Calu3 (cell line): ENCODE measurements at regions not wholly inside any gene's neighbourhood (a gene's known extent, or its start where the extent isn't known, plus 50 kb on each side); places are given as distances from the start of the nearest gene placed in this dataset.

Source experiments
- BruUV-seq: library from RNA; stranded (reverse); fragments of 400-500 nt; replicated peaks from 2 replicates; lab custom pipeline; 2021; lab: Mats Ljungman, UMichigan
- CTCF ChIA-PET: fragments of 300-600 bp; sonication (Branson Sonifier 250); formaldehyde crosslinking; loops from one replicate; lab custom pipeline; 2022; ENCODE audit warnings: antibody characterized with exemption; lab: Charles Lee
- DNase-seq: peaks from one replicate; pipeline ENCODE4 v3.0.0; 2022
- H3K27ac Mint-ChIP-seq: one replicate; pipeline ENCODE4 v1.8.0; 2022; ENCODE audit warnings: mixed read lengths; ENCODE audit not compliant: unreplicated experiment
- H3K27me3 Mint-ChIP-seq: one replicate; pipeline ENCODE4 v1.8.0; 2022; ENCODE audit warnings: mixed read lengths; ENCODE audit not compliant: unreplicated experiment
- H3K36me3 Mint-ChIP-seq: one replicate; pipeline ENCODE4 v1.8.0; 2022; ENCODE audit warnings: mild to moderate bottlenecking, moderate library complexity, mixed read lengths; ENCODE audit not compliant: insufficient read depth, unreplicated experiment
- H3K4me1 Mint-ChIP-seq: one replicate; pipeline ENCODE4 v1.8.0; 2022; ENCODE audit warnings: mild to moderate bottlenecking, low read depth, mixed read lengths; ENCODE audit not compliant: unreplicated experiment
- H3K4me3 Mint-ChIP-seq: one replicate; pipeline ENCODE4 v1.8.0; 2022; ENCODE audit warnings: mild to moderate bottlenecking, low read depth, moderate library complexity, mixed read lengths; ENCODE audit not compliant: unreplicated experiment
- H3K9me3 Mint-ChIP-seq: one replicate; pipeline ENCODE4 v1.8.0; 2022; ENCODE audit warnings: low read depth, mixed read lengths; ENCODE audit not compliant: unreplicated experiment
- intact Hi-C: fragments of 100-400 bp; cut with micrococcal nuclease; formaldehyde crosslinking; loops from one replicate; pipeline ENCODE4 v1.10.0; 2022; ENCODE audit not compliant: unreplicated experiment
- TF ChIP-seq, protein P1 (sequence below): fragments of 200-600 bp; IDR thresholded peaks from one replicate; pipeline ENCODE4 v1.8.0; 2022; ENCODE audit warnings: antibody characterized with exemption; ENCODE audit not compliant: unreplicated experiment

DNA sequence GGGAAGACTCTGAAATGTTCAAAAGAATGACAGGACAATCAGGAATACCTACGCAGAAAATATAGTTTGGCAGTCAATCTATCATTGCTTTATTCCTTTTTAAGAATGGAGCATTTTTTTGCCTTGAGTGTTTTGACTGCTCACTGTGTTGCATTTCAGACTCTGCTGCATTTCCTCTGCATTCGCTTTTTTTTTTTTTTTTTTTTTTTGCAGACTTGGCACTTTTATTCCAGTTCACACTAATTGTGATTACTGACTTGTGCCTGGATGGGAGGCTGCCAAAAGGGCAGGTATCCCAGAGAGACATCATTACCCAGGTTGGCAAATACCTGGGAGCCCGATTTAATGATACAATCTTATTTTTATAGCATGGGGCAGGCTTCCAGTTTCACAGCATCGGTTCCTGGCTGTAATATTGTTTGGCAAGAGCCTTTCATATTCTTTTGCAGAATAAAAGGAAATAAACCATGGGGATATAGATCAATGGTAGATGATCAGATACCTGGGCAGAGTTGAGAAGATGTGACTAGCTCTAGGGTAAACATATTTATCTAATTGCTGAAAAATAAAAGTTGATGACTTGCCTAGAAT is 1132.6 kb downstream of the MAT2B start:
- DNase-seq = no peak
- no peak overlapping the region for H3K27ac Mint-ChIP-seq
- H3K36me3 Mint-ChIP-seq = no peaks in the 10 kb centered on the region
- BruUV-seq = no TSS peak
- no peaks in the 10 kb centered on the region for H3K4me1 Mint-ChIP-seq
- no peaks in the 10 kb centered on the region for H3K9me3 Mint-ChIP-seq
- no peak overlapping the region for H3K4me3 Mint-ChIP-seq
- H3K27me3 Mint-ChIP-seq = no peaks in the 10 kb centered on the region
- intact Hi-C loops = no loop called here
- TF ChIP-seq, protein P1, sequence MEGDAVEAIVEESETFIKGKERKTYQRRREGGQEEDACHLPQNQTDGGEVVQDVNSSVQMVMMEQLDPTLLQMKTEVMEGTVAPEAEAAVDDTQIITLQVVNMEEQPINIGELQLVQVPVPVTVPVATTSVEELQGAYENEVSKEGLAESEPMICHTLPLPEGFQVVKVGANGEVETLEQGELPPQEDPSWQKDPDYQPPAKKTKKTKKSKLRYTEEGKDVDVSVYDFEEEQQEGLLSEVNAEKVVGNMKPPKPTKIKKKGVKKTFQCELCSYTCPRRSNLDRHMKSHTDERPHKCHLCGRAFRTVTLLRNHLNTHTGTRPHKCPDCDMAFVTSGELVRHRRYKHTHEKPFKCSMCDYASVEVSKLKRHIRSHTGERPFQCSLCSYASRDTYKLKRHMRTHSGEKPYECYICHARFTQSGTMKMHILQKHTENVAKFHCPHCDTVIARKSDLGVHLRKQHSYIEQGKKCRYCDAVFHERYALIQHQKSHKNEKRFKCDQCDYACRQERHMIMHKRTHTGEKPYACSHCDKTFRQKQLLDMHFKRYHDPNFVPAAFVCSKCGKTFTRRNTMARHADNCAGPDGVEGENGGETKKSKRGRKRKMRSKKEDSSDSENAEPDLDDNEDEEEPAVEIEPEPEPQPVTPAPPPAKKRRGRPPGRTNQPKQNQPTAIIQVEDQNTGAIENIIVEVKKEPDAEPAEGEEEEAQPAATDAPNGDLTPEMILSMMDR = no peak
- CTCF ChIA-PET = no interaction called here

DNA sequence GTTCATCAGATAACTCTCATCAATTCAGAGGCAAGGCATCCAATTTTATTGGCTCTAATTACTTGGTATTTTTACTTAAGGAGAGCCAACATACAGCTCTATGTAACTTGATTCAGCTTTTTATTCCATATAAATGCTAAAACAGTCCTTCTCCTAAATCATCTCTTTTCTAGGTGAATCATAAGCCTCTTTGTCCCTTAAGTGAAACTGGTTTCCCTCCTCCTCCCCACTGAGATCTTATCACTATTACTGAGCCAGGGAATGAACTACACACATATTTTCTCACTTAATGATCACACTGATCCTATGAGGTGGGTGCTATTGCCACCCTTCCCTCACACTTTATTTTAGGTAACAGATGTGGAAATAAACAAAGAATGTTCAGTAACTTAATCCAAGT is 1143.8 kb downstream of the MAT2B start:
- Mint-ChIP-seq H3K9me3 (peaks cover 10% of the 10 kb centered on the region), H3K4me3 (no peak overlapping the region), H3K27me3 (no peaks in the 10 kb centered on the region), H3K36me3 (no peaks in the 10 kb centered on the region), H3K27ac (no peak overlapping the region), H3K4me1 (no peaks in the 10 kb centered on the region)
- intact Hi-C loops = no loop called here
- TF ChIP-seq, protein P1 = no peak
- CTCF ChIA-PET = no interaction called here
- BruUV-seq = no TSS peak
- DNase-seq = no peak

DNA sequence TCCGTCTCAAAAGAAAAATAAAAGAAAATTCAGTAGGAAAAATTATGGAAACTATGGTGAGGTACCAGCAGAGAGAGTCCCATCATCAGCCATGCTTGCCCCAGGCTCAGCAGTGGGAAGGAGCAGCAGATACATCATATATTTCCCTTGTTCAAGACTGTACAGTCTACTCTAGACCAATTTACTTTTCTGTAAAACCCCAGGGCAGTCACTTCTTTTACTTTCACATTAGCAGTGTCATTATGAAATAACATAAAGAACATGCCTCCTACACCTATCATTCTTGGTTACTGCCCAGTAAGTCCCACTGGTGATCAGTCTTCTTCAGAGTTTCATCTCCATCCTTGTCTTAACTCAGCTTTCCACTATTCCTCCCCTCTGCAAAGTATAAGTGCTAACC is 1145.0 kb downstream of the MAT2B start:
- H3K27me3 Mint-ChIP-seq = no peaks in the 10 kb centered on the region
- CTCF ChIA-PET = no interaction called here

DNA sequence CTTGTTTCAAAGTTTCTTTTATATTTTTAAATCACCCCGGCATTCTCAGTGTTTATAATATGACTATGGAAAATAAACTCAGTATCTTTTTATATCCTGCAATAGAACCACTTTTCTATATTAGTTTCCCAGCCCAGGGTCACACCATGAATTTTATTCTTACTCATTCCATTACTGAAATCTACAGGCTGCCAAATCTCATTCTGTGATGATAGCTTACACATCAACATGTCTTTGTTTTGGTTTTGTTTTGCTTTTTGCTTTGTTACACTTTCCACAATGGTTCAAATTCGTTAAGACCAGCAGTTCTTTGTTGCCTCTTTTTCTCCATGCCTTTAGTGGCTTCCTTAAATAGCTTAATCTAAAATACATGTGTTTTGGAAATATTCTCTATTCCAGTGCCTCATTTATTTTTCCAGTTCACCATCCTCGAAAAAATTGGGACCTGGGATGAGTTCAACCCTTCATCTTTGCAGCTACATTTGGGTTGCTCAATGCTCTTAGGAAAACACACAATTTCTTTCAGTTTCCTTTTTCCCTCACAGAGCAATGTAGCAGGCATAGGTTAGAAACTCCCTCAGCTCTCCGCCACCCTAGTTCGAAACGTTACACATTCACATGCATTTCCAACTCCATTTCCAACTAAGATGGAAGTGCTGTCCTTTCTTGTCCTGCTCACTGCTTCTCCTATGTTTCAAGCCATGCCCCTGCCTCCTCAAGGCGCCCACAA is 1146.3 kb downstream of the MAT2B start:
- Mint-ChIP-seq H3K4me1 (no peaks in the 10 kb centered on the region), H3K9me3 (peaks cover 15% of the 10 kb centered on the region), H3K36me3 (no peaks in the 10 kb centered on the region), H3K4me3 (no peak overlapping the region), H3K27ac (no peak overlapping the region), H3K27me3 (no peaks in the 10 kb centered on the region)
- TF ChIP-seq, protein P1 = no peak
- intact Hi-C loops = no loop called here
- CTCF ChIA-PET = no interaction called here
- no TSS peak for BruUV-seq
- DNase-seq = no peak

More for the DNA sequence above, 1145.0 kb downstream of the MAT2B start:
- Mint-ChIP-seq H3K27ac (no peak overlapping the region), H3K4me1 (no peaks in the 10 kb centered on the region), H3K4me3 (no peak overlapping the region), H3K36me3 (no peaks in the 10 kb centered on the region), H3K9me3 (peaks cover 15% of the 10 kb centered on the region)
- DNase-seq = no peak
- TF ChIP-seq, protein P1 = no peak
- BruUV-seq = no TSS peak
- intact Hi-C loops = no loop called here
